HG03558 (cell line): ENCODE measurements at regions not wholly inside any gene's neighbourhood (a gene's known extent, or its start where the extent isn't known, plus 50 kb on each side); places are given as distances from the start of the nearest gene placed in this dataset.

Experiments
- ATAC-seq: cut with Tn5 transposase; IDR thresholded peaks from one replicate; pipeline ENCODE4 v1.9.1; 2021; ENCODE audit warnings: moderate number of reproducible peaks; ENCODE audit not compliant: unreplicated experiment; ENCODE audit errors: extremely low read depth

GRCh38 chr1:82454431-82454830, 653.7 kb downstream of the ADGRL2 start:
- no peak for ATAC-seq

- ATAC-seq: no peak
Measured at GRCh38 chr1:82453511-82454185, 652.9 kb downstream of the ADGRL2 start.

- no peak for ATAC-seq
Measured at GRCh38 chr1:82452096-82452495, 651.4 kb downstream of the ADGRL2 start.

DNA sequence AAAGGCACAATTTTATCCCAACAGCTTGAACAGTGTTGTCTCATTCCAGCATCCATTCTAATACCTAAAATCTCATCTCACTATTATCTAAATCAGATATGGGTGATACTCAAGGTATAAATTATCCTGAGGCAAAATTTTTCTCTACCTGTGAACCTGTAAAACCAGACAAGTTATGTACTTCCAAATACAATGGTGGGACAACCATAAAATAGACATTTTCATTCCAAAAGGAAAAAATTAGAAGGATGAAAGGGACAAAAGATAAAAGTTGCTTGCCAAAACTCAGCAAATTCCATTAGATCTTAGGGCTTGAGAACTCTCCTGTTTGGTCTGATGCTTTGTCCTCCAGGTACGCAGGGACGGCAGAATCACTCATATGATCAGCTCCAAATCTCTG, 650.5 kb downstream of the ADGRL2 start:
- no peak for ATAC-seq

DNA sequence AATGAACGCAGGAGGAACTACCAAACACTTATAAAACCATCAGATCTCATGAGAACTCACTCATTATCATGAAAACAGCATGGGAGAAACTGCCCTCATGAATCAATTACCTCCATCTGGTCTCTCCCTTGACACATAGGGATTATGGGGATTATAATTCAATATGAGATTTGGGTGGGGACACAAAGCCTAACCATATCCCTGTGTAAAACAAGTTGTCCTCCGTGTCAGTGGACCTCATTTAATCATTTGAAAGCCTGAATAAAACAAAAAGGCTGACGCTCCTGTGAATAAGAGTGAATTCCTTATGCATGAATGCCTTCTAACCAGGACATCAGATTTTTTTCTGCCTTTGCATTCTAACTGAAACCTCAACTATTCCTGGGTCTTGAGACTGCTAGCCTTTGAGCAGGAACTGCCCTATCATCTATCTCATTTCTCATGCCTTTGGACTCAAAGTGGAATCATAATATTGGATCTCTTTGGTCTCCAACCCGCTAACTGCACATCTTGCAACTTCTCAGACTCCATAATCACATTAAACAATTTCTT, 648.8 kb downstream of the ADGRL2 start:
- ATAC-seq: no peak

DNA sequence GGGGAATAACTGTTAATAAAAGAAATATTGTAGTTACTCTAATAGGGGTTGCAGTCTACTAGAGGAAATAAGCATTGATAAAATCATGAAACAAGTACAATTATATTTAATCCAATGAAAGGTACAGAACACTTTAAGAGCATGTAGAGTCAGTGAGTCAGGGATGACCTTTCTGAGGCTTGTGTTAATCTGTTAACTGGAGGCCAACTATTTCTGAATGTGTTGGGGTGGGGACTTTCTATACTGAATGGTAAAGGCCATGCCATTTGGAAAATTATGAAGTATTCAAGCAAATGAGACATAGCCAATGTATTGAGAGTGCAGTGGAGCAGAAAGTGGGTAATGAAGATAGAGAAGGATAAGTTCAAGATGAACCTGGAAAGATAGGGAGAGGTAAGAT, 646.2 kb downstream of the ADGRL2 start:
- ATAC-seq: no peak

DNA sequence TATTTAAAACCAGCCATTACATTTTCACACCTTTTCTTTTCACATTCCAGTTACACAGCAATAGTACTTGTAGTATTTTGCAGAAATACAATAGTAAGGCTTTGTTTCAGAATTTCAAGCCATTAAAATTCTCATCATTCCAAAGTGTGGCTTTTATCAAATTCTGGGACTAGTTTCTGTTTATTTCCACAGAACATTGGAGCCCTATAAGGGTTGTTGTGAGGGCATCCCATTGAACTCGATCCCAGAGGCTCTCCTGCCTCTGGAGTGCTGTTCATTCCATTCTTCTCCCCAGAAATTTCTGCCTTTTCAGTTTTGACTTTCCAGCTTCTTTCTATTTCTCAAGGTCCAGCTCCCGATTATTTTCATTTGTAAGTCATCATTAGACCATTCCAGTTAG, 645.5 kb downstream of the ADGRL2 start:
- ATAC-seq: no peak

- ATAC-seq: no peak
Measured at GRCh38 chr1:82445827-82446226, 645.1 kb downstream of the ADGRL2 start.

- ATAC-seq: no peak
Measured at GRCh38 chr1:82445132-82445531, 644.4 kb downstream of the ADGRL2 start.

DNA sequence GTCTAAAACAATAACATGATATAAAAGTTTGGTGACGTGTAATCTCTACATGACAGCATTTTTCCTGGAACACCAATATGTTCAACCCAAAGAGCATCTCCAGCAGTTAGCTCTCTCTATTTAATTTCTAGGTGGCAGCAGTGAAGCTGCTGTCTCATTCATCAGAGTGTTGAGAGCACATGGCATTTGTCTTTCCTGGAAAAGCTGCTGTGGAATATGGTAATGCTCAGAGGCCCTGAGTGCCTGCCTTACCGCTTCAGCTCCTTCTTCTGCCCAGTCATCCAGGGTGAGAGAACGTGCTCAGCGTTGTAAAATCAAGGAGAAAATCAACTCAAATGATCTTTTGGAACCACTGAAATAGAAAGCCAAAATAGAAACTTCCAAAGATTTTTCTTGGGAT, 640.7 kb downstream of the ADGRL2 start:
- no peak for ATAC-seq

- ATAC-seq: no peak
Measured at GRCh38 chr1:82423174-82423815, 622.6 kb downstream of the ADGRL2 start.

DNA sequence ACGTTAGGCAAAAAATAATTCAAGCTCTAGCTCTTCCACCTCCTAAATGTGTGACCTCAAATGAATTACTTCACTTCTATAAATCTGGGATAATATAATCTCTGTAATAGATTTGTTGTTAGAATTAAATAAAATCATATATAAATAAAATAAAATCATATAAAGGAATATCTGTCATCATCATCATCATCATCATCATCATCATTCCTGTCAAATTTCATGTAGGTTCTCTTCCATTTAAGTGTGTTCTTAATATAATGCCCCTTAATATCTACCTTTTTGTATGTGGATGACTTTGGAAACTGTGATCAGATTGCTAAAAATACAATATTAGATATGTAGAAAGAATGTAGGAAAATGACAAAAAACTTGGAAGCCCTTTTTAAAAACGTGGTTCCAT, 621.0 kb downstream of the ADGRL2 start:
- no peak for ATAC-seq

GRCh38 chr1:82420584-82420983, 619.9 kb downstream of the ADGRL2 start:
- ATAC-seq: no peak

DNA sequence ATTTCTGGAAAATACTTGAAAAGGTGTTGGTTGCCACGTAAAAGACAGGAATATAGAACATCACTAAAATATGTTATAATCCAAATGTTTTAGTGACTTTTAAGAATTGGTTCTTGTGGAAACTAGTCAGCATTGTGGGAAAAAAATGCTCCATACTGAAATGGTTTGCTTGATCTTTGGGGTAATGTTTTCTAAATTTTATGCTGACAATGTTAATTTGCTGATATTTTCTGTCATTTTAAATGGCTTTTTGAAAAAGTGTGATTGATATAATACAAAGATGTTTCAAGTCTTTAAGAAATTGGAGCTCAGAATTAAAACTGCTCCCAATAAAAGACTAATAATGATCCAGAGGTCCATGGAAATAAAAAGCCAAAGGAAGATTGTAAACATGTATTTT, 610.9 kb downstream of the ADGRL2 start:
- ATAC-seq: no peak

DNA sequence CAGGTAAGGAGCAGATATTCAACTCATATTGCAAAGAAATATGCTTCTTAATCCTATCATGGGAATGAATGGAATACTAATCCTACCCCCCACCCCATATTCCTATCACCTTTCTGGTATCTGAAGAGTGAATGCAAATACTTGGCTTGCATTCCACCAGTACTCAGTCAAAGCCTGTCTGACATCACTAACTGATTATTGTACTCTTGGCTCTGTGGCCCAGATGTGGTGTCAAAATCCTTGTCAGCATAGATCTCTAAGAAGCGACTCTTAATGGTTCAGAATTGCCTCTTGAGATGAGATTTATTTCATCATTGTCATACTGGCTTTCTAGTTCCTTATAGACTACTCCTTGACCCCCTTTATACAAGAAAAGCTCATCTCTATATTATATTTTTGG, 604.6 kb downstream of the ADGRL2 start:
- no peak for ATAC-seq

DNA sequence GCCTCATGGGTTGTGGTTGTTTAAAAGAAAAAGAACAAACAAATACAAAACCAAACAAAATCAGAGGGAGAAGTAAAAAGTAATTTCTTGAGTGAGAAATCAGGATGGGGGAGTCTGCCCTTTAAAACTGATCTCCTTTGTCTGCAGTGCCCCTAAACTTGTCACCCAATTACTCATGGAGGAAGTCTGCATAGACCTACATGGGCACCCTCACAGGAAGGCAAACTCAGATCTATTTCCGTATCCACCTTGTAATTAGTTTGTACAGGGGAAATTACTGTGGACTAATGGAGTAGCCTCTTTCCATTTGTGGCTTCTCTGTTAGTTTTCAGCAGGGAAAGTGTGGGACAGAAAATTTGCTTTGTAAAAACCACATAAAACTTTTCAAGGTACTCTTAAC, 600.4 kb downstream of the ADGRL2 start:
- ATAC-seq: no peak

DNA sequence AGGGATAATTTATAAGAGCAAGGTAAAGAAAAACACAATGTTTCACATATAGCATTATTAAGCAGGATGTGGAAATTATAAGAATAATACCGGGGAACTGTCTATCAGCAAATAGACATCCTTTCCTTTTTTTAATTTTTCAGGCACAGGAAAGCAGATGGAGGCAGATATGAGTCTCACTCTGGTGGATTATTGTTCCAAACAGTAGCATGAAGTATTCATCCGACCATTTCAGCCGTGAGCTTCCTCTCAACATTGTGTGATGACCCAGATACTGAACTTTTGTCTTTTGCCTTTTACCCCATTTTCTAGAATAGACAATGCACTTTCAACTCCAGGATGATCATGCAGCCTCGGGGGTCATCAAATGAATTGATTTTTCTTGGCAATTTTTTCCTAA, 599.8 kb downstream of the ADGRL2 start:
- ATAC-seq: no peak

DNA sequence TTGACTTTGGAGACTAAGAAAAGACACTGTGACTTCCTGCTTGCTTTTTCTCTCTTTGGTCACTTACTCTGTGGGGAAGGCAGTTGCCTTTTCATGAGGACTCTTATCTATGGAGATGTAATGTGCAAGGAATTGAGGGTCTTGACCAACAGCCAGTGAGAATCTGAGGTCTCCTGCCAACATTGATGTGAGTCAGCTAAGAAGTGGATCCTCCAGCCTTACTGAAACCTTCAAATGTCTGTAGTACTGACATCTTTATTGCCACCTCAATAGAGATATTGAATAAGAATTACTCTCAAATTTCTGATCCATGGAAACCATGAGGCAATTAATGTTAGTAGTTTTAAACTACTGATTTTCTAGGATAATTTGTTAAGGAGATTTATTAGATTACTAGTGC, 598.4 kb downstream of the ADGRL2 start:
- no peak for ATAC-seq

- ATAC-seq: no peak
Measured at GRCh38 chr1:82398357-82398756, 597.6 kb downstream of the ADGRL2 start.

DNA sequence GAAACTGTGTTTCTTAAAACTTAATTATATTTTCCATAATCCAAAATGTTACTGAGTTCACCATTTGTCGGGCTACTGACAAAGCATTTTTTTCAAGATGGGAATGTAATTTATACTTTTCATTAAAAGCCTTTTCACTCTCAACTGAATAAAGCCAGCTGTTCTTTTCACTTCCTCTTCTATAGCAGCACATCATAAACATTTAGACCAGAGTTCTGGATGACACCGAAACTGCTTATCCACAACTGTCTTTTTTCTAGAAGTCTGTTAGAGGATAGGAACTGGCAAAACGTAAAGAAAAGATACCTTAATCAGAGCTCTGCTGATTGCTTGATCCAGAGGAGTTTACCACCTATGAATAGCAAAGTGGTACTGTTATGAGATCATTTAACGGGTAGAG, 594.7 kb downstream of the ADGRL2 start:
- ATAC-seq: no peak

- no peak for ATAC-seq
Measured at GRCh38 chr1:82392946-82393345, 592.2 kb downstream of the ADGRL2 start.

- no peak for ATAC-seq
Measured at GRCh38 chr1:82392513-82392912, 591.8 kb downstream of the ADGRL2 start.
